Adrenal gland (tissue), 9 donors: ENCODE measurements at regions not wholly inside any gene's neighbourhood (a gene's known extent, or its start where the extent isn't known, plus 50 kb on each side); places are given as distances from the start of the nearest gene placed in this dataset.
A peak's percentile ranks its signal among the peaks of the same experiment; 100 is the strongest.
"Not testable (repeated sequence)": the region's sequence is repeated elsewhere in the genome, so short reads cannot be mapped to it uniquely, and the experiment has no call there.

Experiments
- DNase-seq, 7 donors: peaks; one replicate each; pipeline ENCODE4 v3.0.0-alpha.2; 2019 to 2020
- H3K27ac ChIP-seq, 5 donors: fragments of 200-600 bp; sonication (generic) in 4 of 5; 1 replicate in 3 of 5; 2 replicates in 2 of 5; pipeline versions ENCODE4 v1.5.1 to v1.8.0; 2016 to 2020; ENCODE audit warnings: mild to moderate bottlenecking in 1 of 5
- H3K27me3 ChIP-seq: fragments of 200-600 bp; 2 replicates; pipeline ENCODE4 v1.8.0; 2021
- H3K36me3 ChIP-seq, 2 donors: fragments of 200-600 bp; replicated peaks in 1 of 2; 1 replicate in 1 of 2; 2 replicates in 1 of 2; pipeline versions ENCODE4 v1.5.1 to v1.8.0; 2018 to 2022
- H3K4me1 ChIP-seq, 2 donors: fragments of 200-600 bp; replicated peaks in 1 of 2; 1 replicate in 1 of 2; 2 replicates in 1 of 2; pipeline versions ENCODE4 v1.5.1 to v1.8.0; 2018 to 2021
- H3K4me3 ChIP-seq, 4 donors: fragments of 200-600 bp; sonication (generic) in 3 of 4; one replicate each; pipeline ENCODE4 v1.5.1; 2016 to 2018
- H3K9me3 ChIP-seq, 3 donors: fragments of 200-600 bp; sonication (generic) in 1 of 3; replicated peaks in 1 of 3; 1 replicate in 2 of 3; 2 replicates in 1 of 3; pipeline versions ENCODE4 v1.5.1 to v1.8.0; 2016 to 2021
- CTCF ChIP-seq, 6 experiments: fragments of 450-650 bp in 4 of 6; fragments of 200-600 bp in 2 of 6; sonication (generic) in 1 of 6; IDR thresholded peaks; 1 replicate in 5 of 6; 2 replicates in 1 of 6; pipeline versions ENCODE4 v1.5.1 to v1.8.0; 2016 to 2021; ENCODE audit warnings: antibody characterized with exemption in 6 of 6, mild to moderate bottlenecking in 2 of 6, moderate library complexity in 1 of 6
- POLR2A ChIP-seq, 2 donors: fragments of 450-650 bp; IDR thresholded peaks; one replicate each; pipeline ENCODE4 v1.6.1; 2017; ENCODE audit warnings: antibody characterized with exemption in 2 of 2, mild to moderate bottlenecking in 2 of 2, moderate library complexity in 1 of 2
- WGBS, 4 donors: extraction: QIAGEN DNeasy Blood & Tissue Kit in 2 of 4; methylation state at CpG; one replicate each; pipeline versions ENCODE4 v1.1.5 to v1.1.7; 2013 to 2017; 5-methylcytosine and 5-hydroxymethylcytosine counted together
- intact Hi-C, 2 donors: fragments of 100-400 bp; cut with DNase I; formaldehyde crosslinking; loops; one replicate each; pipeline versions ENCODE4 v1.14.1 to v1.15.0; 2022 to 2023
- donor health status: healthy with polysubstance abuse.
- donor health status: Bipolar disorder and iron deficiency.
- donor health status: DM: yes; HTN: yes; CAD: no.
- donor health status: DM: no; HTN: no; CAD: no.
- donor health status: DM: no; HTN: no; CAD: no.

DNA sequence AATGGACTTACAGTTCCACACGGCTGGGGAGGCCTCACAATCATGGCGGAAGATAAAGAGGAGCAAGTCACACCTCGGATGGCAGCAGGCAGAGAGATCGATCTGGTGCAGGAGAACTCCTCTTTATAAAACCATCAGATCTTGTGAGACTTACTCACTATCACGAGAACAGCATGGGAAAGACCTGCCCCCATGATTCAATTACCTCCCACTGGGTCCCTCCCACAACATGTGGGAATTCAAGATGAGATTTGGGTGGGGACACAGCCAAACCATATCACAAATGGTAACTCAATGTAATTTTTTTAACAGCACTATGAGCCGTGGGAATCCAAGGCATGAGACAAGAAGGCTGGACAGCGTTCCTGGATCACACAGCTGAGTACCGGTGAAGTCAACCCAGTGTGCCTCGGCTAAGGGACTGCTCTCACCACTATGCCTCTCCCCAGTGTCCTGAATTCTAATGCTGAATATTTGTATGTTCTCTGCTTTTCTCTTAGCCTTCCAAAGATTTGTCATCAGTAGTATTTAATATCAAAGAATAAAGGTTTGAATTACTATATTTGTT, 84.3 kb downstream of the IRS2 start:
- 90 to 95% (median 92%) methylated on average over 9 of the region's 9 CpGs for WGBS, 4 donors
- DNase-seq, H3K27ac ChIP-seq, intact Hi-C loops, H3K27me3 ChIP-seq, H3K9me3 ChIP-seq, H3K4me3 ChIP-seq, H3K36me3 ChIP-seq: not testable (repeated sequence)
- peaks cover 11 to 29% of the 10 kb centered on the region in 2 donors for H3K4me1 ChIP-seq

GRCh38 chr13:109700176-109700575, 86.2 kb downstream of the IRS2 start:
- no peaks in the 10 kb centered on the region for H3K27me3 ChIP-seq
- peaks cover 7 to 21% of the 10 kb centered on the region in 2 donors for H3K4me1 ChIP-seq
- no peaks in the 10 kb centered on the region for H3K9me3 ChIP-seq
- H3K4me3 ChIP-seq = no peak overlapping the region
- peak; percentile 55 to 82 (median 63) for DNase-seq
- no peaks in the 10 kb centered on the region for H3K36me3 ChIP-seq
- 26 to 50% (median 37%) methylated on average over 3 of the region's 3 CpGs for WGBS, 4 donors
- peak overlapping the region in 1 of 5 donors; percentile 13 for H3K27ac ChIP-seq
- no peak for TF ChIP-seq POLR2A (IDR thresholded peaks at IDR 0.05)
- TF ChIP-seq CTCF (IDR thresholded peaks at IDR 0.05) = no peak
- intact Hi-C loops = no loop called here

- WGBS, 4 donors = 84 to 87% (median 86%) methylated on average over 13 of the region's 13 CpGs
- no peaks in the 10 kb centered on the region for H3K36me3 ChIP-seq
- no peak overlapping the region for H3K4me3 ChIP-seq
- H3K4me1 ChIP-seq = peaks cover 7 to 21% of the 10 kb centered on the region in 2 donors
- intact Hi-C loops = no loop called here
- no peaks in the 10 kb centered on the region for H3K9me3 ChIP-seq
- no peak for DNase-seq
- H3K27ac ChIP-seq = peak overlapping the region in 3 of 5 donors; percentile 13 to 51 (median 42)
- H3K27me3 ChIP-seq = no peaks in the 10 kb centered on the region
- TF ChIP-seq CTCF (IDR thresholded peaks at IDR 0.05) (no peak), POLR2A (IDR thresholded peaks at IDR 0.05) (no peak)
These were observed 86.7 kb downstream of the IRS2 start for GRCh38 chr13:109699628-109700071.

- no peak for DNase-seq
- H3K27me3 ChIP-seq = no peaks in the 10 kb centered on the region
- peak overlapping the region; percentile 23 to 51 (median 38) for H3K27ac ChIP-seq
- no peaks in the 10 kb centered on the region for H3K9me3 ChIP-seq
- H3K4me3 ChIP-seq = no peak overlapping the region
- 19 to 32% (median 24%) methylated on average over 1 of the region's 1 CpG for WGBS, 4 donors
- TF ChIP-seq CTCF (IDR thresholded peaks at IDR 0.05) (no peak), POLR2A (IDR thresholded peaks at IDR 0.05) (no peak)
- intact Hi-C loops = no loop called here
- H3K4me1 ChIP-seq = peaks cover 7 to 21% of the 10 kb centered on the region in 2 donors
- H3K36me3 ChIP-seq = no peaks in the 10 kb centered on the region
These were observed 87.6 kb downstream of the IRS2 start for GRCh38 chr13:109698779-109699178.

- Histone ChIP-seq H3K4me1 (peaks cover 7 to 21% of the 10 kb centered on the region in 2 donors), H3K4me3 (no peak overlapping the region), H3K36me3 (no peaks in the 10 kb centered on the region), H3K27ac (peak overlapping the region in 3 of 5 donors; percentile 6 to 51 (median 29)), H3K9me3 (no peaks in the 10 kb centered on the region), H3K27me3 (no peaks in the 10 kb centered on the region)
- TF ChIP-seq POLR2A (IDR thresholded peaks at IDR 0.05) (no peak), CTCF (IDR thresholded peaks at IDR 0.05) (no peak)
- DNase-seq = no peak
- WGBS, 4 donors = 84 to 94% (median 88%) methylated on average over 10 of the region's 10 CpGs
- intact Hi-C loops = no loop called here
These were observed 88.4 kb downstream of the IRS2 start for GRCh38 chr13:109697936-109698335.
